ENCODE measurements at regions not wholly inside any gene's neighbourhood (a gene's known extent, or its start where the extent isn't known, plus 50 kb on each side); places are given as distances from the start of the nearest gene placed in this dataset.

GRCh38 chr16:6125483-6126259 lies 1028.1 kb upstream of the EEF2KMT start:
- H2AFZ ChIP-seq (ENCODE audit: low read depth, low read length, poor library complexity, severe bottlenecking): no peak overlapping the region
- ATAC-seq: no peak
- no TSS peak for BruUV-seq (replicated peaks)

GRCh38 chr16:6124136-6124535 lies 1026.5 kb upstream of the EEF2KMT start:
- BruUV-seq (replicated peaks): no TSS peak
- ChIA-PET CTCF (no interaction called here), POLR2A (no interaction called here), RAD21 (ENCODE audit: low non-redundant PET in 1 of 2, low total read pairs in 2 of 2, uncharacterized antibody in 2 of 2, unreplicated experiment in 2 of 2) (no interaction called here)
- Histone ChIP-seq H3K9ac (ENCODE audit: low read length) (no peak overlapping the region), H2AFZ (ENCODE audit: low read depth, low read length, poor library complexity, severe bottlenecking) (no peak overlapping the region), H3K9me3 (ENCODE audit: control insufficient read depth in 1 of 2, insufficient read depth in 1 of 2, low read depth in 1 of 2, low read length in 2 of 2) (peaks cover 6 to 14% of the 10 kb centered on the region in 2 experiments; a peak in 2 of 4 replicates), H3K4me1 (ENCODE audit: control insufficient read depth in 1 of 2, insufficient read depth in 2 of 2, low read length in 2 of 2) (no peaks in the 10 kb centered on the region), H4K20me1 (ENCODE audit: insufficient read depth) (no peaks in the 10 kb centered on the region), H3K27ac (ENCODE audit: low read depth, low read length) (no peak overlapping the region), H3K79me2 (ENCODE audit: insufficient read depth, low read length) (no peaks in the 10 kb centered on the region), H3K9me2 (ENCODE audit: insufficient read depth) (no peaks in the 10 kb centered on the region), H3K27me3 (ENCODE audit: insufficient read depth, low read length) (no peaks in the 10 kb centered on the region), H3K4me2 (ENCODE audit: low read length) (no peak overlapping the region), H3K4me3 (replicated peaks in 1 of 2; ENCODE audit: low read depth in 1 of 2, low read length in 2 of 2) (no peak overlapping the region), H3K36me3 (ENCODE audit: control insufficient read depth in 1 of 2, insufficient read depth in 2 of 2, low read length in 2 of 2) (no peaks in the 10 kb centered on the region)
- intact Hi-C loops (cut with micrococcal nuclease): no loop called here
- DNase-seq (ENCODE audit: low read depth, low spot score): no peak
- no peak for ATAC-seq
- TF ChIP-seq CEBPB (IDR thresholded peaks at IDR 0.05; ENCODE audit: low read depth): no peak
- TF ChIP-seq SIN3A (IDR thresholded peaks at IDR 0.05; ENCODE audit: low read depth): no peak
- TF ChIP-seq TCF7L2 (IDR thresholded peaks at IDR 0.05; ENCODE audit: borderline replicate concordance, extremely low read depth, insufficient read depth, insufficient read length): no peak
- TF ChIP-seq ZFX (IDR thresholded peaks at IDR 0.05): no peak
- no peak for TF ChIP-seq REST (IDR thresholded peaks at IDR 0.05; ENCODE audit: low read depth)
- TF ChIP-seq SP1 (IDR thresholded peaks at IDR 0.05; ENCODE audit: low read depth): no peak
- TF ChIP-seq, protein P1, sequence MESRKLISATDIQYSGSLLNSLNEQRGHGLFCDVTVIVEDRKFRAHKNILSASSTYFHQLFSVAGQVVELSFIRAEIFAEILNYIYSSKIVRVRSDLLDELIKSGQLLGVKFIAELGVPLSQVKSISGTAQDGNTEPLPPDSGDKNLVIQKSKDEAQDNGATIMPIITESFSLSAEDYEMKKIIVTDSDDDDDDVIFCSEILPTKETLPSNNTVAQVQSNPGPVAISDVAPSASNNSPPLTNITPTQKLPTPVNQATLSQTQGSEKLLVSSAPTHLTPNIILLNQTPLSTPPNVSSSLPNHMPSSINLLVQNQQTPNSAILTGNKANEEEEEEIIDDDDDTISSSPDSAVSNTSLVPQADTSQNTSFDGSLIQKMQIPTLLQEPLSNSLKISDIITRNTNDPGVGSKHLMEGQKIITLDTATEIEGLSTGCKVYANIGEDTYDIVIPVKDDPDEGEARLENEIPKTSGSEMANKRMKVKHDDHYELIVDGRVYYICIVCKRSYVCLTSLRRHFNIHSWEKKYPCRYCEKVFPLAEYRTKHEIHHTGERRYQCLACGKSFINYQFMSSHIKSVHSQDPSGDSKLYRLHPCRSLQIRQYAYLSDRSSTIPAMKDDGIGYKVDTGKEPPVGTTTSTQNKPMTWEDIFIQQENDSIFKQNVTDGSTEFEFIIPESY (IDR thresholded peaks at IDR 0.05; ENCODE audit: extremely low read depth, insufficient replicate concordance, low read length): no peak
- TF ChIP-seq FOSL1 (IDR thresholded peaks at IDR 0.05; ENCODE audit: low read depth): no peak

More at GRCh38 chr16:6125483-6126259, 1028.1 kb upstream of the EEF2KMT start:
- intact Hi-C loops (cut with micrococcal nuclease): no loop called here
- RAD21 ChIA-PET (ENCODE audit: low non-redundant PET in 1 of 2, low total read pairs in 2 of 2, uncharacterized antibody in 2 of 2, unreplicated experiment in 2 of 2): no interaction called here
- Histone ChIP-seq H3K9me3 (ENCODE audit: control insufficient read depth in 1 of 2, insufficient read depth in 1 of 2, low read depth in 1 of 2, low read length in 2 of 2) (peaks cover 6 to 9% of the 10 kb centered on the region in 2 experiments; a peak in 2 of 4 replicates), H4K20me1 (ENCODE audit: insufficient read depth) (no peaks in the 10 kb centered on the region), H3K36me3 (ENCODE audit: control insufficient read depth in 1 of 2, insufficient read depth in 2 of 2, low read length in 2 of 2) (no peaks in the 10 kb centered on the region), H3K4me3 (replicated peaks in 1 of 2; ENCODE audit: low read depth in 1 of 2, low read length in 2 of 2) (no peak overlapping the region), H3K9me2 (ENCODE audit: insufficient read depth) (no peaks in the 10 kb centered on the region), H3K9ac (ENCODE audit: low read length) (no peak overlapping the region), H3K4me2 (ENCODE audit: low read length) (no peak overlapping the region), H3K4me1 (ENCODE audit: control insufficient read depth in 1 of 2, insufficient read depth in 2 of 2, low read length in 2 of 2) (no peaks in the 10 kb centered on the region), H3K27ac (ENCODE audit: low read depth, low read length) (no peak overlapping the region), H3K27me3 (ENCODE audit: insufficient read depth, low read length) (no peaks in the 10 kb centered on the region), H3K79me2 (ENCODE audit: insufficient read depth, low read length) (no peaks in the 10 kb centered on the region)
- TF ChIP-seq CBX3 (IDR thresholded peaks at IDR 0.05; ENCODE audit: low read depth) (no peak), ZNF274 (IDR thresholded peaks at IDR 0.05; ENCODE audit: low read depth, low read length) (no peak), POLR2AphosphoS5 (IDR thresholded peaks at IDR 0.05; ENCODE audit: low read depth, low read length) (no peak), EZH2phosphoT487 (IDR thresholded peaks at IDR 0.05; ENCODE audit: borderline replicate concordance) (no peak), SRF (IDR thresholded peaks at IDR 0.05; ENCODE audit: low read depth) (no peak)
- TF ChIP-seq, protein P1 (IDR thresholded peaks at IDR 0.05; ENCODE audit: extremely low read depth, insufficient replicate concordance, low read length): no peak
- CTCF ChIA-PET: no interaction called here
- DNase-seq (ENCODE audit: low read depth, low spot score): no peak
- POLR2A ChIA-PET: no interaction called here
